GM12892 (cell line): ENCODE measurements at regions not wholly inside any gene's neighbourhood (a gene's known extent, or its start where the extent isn't known, plus 50 kb on each side); places are given as distances from the start of the nearest gene placed in this dataset.
A peak's percentile ranks its signal among the peaks of the same experiment; 100 is the strongest.

Experiments
- DNase-seq: peaks from one replicate; pipeline ENCODE4 v3.0.0; 2011; ENCODE audit not compliant: insufficient read length
- FAIRE-seq: peaks from 2 replicates; lab custom pipeline; 2011; peaks lifted over from hg19 to GRCh38; lab: Jason Lieb, UNC
- POLR2A ChIP-seq: IDR thresholded peaks from 2 replicates; pipeline ENCODE4 v1.6.1; 2011; ENCODE audit warnings: low read depth, low read length, control low read depth
- POLR2AphosphoS5 ChIP-seq: IDR thresholded peaks from 2 replicates; pipeline ENCODE4 v1.6.1; 2011; ENCODE audit warnings: low read depth, low read length, control low read depth
- TAF1 ChIP-seq: IDR thresholded peaks from 2 replicates; pipeline ENCODE4 v1.6.1; 2011; ENCODE audit warnings: low read depth, mild to moderate bottlenecking, control low read depth, low read length, borderline replicate concordance

DNA sequence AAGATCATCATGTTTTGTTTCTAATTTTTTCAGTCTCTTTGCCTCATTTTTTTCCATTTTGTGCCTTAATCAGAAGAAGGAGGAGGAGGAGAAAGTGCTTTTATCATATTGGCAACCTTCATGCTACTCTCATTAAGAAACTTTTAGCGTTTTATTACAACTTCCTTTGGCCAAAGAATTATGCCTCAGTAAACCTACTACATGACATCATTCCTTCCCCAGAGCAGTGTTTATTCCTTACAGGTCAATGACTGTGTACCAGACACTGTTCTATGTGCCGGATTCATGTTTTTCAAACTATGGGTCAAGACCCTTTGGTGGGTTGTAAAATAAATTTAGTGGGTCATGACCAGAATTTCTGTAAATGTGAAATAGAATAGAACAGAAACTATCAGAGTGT is 110.4 kb downstream of the SLC30A10 start:
- TF ChIP-seq POLR2AphosphoS5 (no peak), POLR2A (no peak), TAF1 (no peak)
- FAIRE-seq = no peak
- no peak for DNase-seq

DNA sequence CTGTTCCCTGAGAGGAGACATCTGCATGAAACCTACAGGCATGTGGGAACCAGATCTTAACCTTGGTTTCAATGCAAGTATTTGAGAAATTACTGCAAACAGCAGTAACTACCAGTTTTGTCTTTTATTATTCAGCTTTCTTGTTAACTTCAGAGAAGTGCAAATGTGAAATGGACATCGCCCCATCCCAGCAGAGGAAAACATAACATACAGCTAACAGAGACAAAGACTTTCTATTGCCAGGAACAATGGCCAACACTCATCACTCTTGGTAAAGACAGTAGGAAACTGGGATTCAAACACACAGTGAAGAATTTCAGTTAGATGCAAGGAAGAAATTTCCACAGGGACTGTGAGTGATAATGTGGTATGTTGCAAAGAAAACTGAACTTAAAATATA is 115.1 kb downstream of the SLC30A10 start:
- DNase-seq (no peak), FAIRE-seq (no peak)
- no peak for TF ChIP-seq POLR2A
- TF ChIP-seq POLR2AphosphoS5 = no peak
- TF ChIP-seq TAF1 = no peak

DNA sequence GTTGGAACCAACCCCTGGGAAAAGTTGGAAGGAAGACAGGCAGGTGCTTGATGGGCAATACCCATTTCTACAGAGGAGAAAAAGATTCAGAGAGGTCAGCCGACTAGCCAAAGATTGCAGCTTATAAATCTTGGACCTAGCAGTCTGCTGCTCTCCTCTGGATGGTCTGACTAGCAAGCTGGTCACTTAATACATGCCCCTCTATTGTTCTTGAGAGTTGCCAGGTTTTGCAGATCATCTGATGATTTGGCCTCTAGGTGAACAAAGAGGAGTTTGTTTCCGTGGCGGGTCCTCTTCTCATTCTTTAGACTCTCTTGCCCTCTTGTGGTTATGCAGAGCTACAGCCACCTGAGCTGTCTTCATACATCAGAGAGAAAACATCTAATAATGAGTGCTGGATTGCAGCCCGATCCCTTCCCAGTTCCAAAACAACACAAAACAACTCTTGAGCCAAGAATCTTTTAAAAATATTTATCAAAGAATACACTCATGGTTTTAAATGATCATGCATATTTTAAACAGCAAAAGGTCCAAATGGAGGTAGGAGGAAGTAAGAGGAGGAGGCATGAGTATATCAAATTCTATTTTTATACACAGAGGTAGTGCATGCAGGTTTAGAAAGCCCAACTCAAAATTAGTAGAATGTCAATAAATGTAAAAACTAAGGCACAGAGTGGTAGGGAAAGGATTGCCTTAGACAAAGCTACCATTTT is 115.7 kb downstream of the SLC30A10 start:
- FAIRE-seq (peak; percentile 81), DNase-seq (peak; percentile 13)
- TF ChIP-seq TAF1 (no peak), POLR2A (no peak)

DNA sequence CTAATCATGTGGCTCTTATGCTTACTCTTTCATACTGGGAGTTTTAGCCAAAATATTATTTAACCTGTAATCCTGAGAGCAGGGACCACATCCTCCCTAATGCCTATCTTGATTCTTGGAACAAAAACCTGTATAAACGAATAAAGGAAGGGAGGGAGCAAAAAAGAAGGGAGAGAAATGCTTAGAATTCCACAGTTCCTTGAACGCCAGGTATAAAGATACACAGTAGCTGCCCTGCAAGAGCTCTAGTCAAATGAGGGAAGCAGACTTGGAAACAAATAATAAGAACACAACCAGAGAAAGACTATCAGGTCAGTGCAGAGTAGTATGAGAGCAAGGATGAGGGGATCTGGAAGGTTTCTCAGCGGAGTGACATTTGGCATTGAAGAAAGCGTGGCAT is 116.3 kb downstream of the SLC30A10 start:
- DNase-seq (no peak), FAIRE-seq (no peak)
- no peak for TF ChIP-seq POLR2A

DNA sequence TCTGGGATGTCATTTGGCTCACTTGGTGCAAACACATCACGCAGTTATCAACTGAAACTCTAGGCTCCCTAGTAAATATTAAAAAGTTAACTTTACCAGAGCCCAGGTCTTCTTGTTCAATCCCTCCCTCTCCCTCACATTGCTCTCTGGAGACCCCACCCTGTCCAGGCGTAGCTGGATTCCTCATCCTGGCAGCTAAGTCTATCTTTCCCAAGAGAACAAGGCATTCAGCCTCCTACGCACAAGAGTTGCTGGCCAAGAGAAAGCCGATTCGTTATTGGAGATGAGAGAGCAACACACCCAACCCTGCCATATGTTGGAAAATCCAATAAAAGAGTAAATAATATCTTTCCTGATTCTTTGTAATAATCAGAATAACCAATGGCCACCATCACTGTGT is 117.9 kb downstream of the SLC30A10 start:
- DNase-seq (no peak), FAIRE-seq (no peak)
- TF ChIP-seq POLR2A (no peak), POLR2AphosphoS5 (no peak), TAF1 (no peak)

DNA sequence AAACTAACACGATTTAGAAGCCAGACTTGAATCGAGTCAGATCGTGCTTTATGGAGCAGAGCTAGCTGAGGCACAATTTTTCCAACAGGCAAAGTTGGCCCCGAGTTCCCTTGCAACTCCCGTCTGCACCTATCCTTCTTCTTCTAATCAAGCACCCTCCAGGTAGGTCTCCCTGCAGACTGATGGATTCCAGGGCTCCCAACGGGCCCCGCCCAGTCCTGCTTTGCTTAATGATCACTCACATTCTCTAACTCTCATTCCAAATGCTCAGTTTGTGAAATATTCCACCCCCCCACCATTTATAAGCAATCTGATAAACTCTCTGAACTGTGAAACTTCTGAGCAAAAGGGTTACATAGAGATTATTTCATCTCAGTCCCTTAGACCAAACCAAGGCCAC is 119.6 kb downstream of the SLC30A10 start:
- FAIRE-seq = no peak
- TF ChIP-seq POLR2AphosphoS5 (no peak), POLR2A (no peak), TAF1 (no peak)
- DNase-seq = no peak

DNA sequence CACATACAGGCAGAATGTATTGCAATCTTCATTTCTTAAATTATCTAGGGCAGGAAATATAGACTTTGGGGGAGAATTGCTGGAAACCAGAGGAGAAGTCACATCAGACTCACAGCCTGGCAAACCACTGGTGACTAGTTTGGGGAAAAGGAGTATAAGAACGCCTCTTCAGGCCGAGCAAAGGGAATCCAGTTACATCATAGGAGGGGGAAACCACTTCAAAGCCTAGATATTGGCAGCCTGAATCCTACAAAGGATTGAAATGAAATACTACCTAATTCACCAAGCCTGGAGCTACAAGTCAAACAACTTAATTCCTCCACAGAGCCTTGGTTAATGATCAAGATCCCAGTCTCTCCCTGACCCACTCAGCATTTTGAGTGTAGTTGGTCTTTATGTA is 121.7 kb downstream of the SLC30A10 start:
- no peak for TF ChIP-seq POLR2AphosphoS5
- TF ChIP-seq TAF1 = no peak
- TF ChIP-seq POLR2A = no peak
- DNase-seq (no peak), FAIRE-seq (no peak)

DNA sequence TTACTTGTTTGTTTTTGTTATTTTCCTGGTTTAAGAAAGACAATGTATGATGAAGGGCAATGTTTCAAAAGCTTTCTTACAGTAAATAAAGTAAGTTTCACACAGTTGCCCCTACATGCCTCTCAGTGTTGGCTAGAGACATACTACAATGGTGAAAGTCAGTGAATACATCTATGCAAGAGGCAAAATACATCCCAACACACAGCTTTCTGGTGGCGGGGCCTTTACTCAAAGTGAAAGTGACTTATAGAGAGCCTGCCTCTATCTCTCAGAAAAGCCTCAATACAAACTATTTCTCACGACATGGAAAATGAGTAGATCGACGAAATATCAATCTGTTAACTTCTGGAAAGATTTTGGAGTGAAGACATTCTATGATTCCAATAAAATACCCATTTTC is 122.3 kb downstream of the SLC30A10 start:
- DNase-seq (no peak), FAIRE-seq (no peak)
- no peak for TF ChIP-seq POLR2A
- no peak for TF ChIP-seq POLR2AphosphoS5
- TF ChIP-seq TAF1 = no peak

DNA sequence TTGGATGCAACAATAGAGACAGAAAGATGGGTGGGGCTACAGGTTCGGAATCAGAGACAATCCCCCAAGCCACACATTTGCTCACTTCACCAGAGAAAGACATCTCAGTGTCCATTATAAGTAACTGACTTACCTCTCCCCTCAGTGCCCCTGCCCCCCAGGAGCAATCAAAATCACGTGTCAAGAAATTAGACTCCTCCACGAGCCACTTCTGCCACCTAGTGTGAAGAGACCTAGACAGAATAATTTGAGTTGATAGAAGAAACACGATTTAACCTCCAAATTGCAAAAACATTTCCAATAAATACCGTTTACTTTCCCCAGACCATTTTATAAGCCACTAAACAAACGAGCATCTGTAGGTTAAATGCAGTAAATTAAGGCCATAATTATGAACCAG is 123.2 kb downstream of the SLC30A10 start:
- FAIRE-seq = no peak

DNA sequence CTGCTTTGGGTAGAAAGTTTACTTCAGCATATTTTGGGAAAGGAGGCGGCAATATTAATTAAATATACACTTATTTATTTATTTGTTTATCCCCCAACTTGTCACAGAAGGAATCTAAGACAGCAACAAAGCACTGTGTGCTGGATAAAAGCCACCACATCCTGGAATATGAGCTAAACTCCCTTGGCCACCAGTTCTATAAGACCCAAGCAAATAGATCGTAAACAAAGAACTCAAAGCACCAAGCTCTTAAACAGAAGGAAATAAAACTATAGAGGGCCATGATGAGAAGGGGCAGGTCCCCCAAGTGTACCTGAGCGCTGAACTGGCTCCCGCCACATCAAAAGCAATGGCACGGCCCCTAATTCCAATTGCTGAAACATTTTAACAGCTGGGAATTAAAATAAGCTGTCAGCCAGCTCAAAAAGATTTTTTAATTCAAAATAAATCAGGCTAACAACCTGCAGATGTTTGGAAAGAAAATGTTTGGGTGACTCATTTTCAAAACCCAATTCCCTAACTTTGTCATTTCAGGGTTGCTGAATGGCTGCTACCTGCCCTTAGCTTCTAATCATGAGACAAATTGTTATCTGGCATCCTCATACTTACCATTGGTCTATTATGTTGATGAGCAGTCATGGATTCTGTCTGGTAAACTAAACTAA is 127.1 kb downstream of the SLC30A10 start:
- no peak for TF ChIP-seq POLR2A
- TF ChIP-seq POLR2AphosphoS5 = no peak
- TF ChIP-seq TAF1 = no peak
- FAIRE-seq (no peak), DNase-seq (no peak)

More for the DNA sequence above, 123.2 kb downstream of the SLC30A10 start:
- DNase-seq = no peak
- TF ChIP-seq POLR2AphosphoS5 (no peak), POLR2A (no peak), TAF1 (no peak)

DNA sequence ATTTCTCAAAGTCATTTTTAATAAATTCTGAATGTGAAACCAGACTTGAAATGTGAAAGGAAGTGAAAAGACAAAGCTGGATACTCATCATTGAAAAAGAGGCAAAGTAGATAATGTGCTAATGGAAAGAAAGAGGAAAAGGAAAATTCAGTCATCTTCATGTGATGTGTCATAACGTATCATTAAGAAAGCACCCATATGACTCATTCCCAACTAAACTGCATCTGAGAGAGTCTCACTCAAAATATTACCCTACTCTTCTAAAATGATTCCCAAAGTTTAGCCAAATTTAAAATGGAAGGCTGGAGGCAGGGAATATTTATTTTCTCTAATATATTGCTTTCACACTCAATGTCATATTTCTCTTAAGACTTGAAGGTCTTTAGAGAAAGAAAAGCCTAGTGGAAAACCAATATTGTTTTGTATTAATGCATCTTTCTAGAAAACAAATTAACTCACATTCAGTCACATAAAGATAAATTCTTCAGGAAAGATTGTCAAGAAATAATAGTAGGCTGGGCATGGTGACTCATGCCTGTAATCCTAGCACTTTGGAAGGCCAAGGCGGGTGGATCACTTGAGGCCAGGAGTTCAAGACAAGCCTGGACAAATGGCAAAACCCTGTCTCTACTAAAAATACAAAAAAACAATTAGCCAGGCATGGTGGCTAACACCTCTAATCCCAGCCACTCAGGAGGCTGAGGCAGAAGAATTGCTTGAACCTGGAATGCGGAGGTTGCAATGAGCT is 129.9 kb downstream of the SLC30A10 start:
- TF ChIP-seq POLR2AphosphoS5 (no peak), POLR2A (no peak)
- DNase-seq (no peak), FAIRE-seq (no peak)

DNA sequence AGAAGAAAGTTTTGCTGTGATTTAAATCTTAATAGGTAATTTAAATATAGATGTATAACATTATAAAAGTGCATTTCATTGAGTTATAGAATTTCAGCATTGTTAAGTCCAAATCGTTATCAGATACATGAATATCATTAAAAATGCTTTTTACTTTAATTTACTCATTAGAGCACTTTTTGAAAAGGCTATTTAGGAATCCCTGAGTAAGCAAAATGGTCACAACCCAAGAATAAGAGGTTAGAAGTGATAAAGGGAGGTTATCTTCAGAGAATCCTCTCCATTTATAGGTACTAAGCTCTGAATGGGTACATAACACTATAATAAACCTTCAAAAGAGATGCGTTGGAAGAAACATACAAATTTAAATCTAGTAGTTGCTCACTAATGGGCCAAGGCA is 130.7 kb downstream of the SLC30A10 start:
- TF ChIP-seq POLR2AphosphoS5 (no peak), TAF1 (no peak), POLR2A (no peak)
- DNase-seq (no peak), FAIRE-seq (no peak)
